ENCODE measurements at regions not wholly inside any gene's neighbourhood (a gene's known extent, or its start where the extent isn't known, plus 50 kb on each side); places are given as distances from the start of the nearest gene placed in this dataset.

DNA sequence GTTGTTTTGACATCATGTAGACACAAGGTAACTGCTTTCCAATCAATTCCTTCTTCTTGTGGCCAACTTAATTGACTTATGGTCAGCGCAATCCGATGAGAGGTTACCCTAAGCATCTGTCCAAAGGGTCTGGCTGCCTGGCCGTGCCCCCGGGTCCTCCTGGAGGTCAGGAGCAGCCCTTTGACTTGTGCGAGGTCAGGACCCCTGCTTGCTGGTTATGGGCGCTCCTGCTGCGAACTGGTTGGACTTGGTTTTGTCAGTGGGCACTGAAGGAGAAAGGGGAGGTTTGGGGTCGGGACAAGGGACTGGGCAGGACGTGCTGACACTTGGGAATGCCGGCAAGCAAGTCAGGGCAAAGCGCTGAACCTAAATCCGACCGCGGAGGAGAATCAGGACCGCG lies 215.6 kb downstream of the QKI start:
- no peaks in the 10 kb centered on the region for H3K27me3 ChIP-seq (ENCODE audit: insufficient read depth, low read depth, low read length)
- peaks cover 4% of the 10 kb centered on the region for H3K9me3 ChIP-seq (ENCODE audit: low read length)
- no peak overlapping the region for H3K4me3 ChIP-seq (ENCODE audit: low read length)
- H3K79me2 ChIP-seq (replicated peaks; ENCODE audit: insufficient read depth, low read length) = no peaks in the 10 kb centered on the region
- no peaks in the 10 kb centered on the region for H4K20me1 ChIP-seq (ENCODE audit: insufficient read depth)
- H3K9me2 ChIP-seq (ENCODE audit: insufficient read depth, low read length) = no peaks in the 10 kb centered on the region
- no peak overlapping the region for H2AFZ ChIP-seq (ENCODE audit: low read depth, low read length)
- no peaks in the 10 kb centered on the region for H3F3A ChIP-seq (ENCODE audit: insufficient read depth, low read length, poor library complexity, severe bottlenecking)
- no peak overlapping the region for H3K4me2 ChIP-seq (ENCODE audit: low read length)
- no peaks in the 10 kb centered on the region for H3K36me3 ChIP-seq (ENCODE audit: insufficient read depth, low read length)
- TF ChIP-seq, protein P1, sequence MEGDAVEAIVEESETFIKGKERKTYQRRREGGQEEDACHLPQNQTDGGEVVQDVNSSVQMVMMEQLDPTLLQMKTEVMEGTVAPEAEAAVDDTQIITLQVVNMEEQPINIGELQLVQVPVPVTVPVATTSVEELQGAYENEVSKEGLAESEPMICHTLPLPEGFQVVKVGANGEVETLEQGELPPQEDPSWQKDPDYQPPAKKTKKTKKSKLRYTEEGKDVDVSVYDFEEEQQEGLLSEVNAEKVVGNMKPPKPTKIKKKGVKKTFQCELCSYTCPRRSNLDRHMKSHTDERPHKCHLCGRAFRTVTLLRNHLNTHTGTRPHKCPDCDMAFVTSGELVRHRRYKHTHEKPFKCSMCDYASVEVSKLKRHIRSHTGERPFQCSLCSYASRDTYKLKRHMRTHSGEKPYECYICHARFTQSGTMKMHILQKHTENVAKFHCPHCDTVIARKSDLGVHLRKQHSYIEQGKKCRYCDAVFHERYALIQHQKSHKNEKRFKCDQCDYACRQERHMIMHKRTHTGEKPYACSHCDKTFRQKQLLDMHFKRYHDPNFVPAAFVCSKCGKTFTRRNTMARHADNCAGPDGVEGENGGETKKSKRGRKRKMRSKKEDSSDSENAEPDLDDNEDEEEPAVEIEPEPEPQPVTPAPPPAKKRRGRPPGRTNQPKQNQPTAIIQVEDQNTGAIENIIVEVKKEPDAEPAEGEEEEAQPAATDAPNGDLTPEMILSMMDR (IDR thresholded peaks at IDR 0.05; ENCODE audit: poor library complexity, severe bottlenecking) = no peak
- no peak for TF ChIP-seq SMC3 (conservative IDR thresholded peaks at IDR 0.05; ENCODE audit: poor library complexity)
- TF ChIP-seq POLR2AphosphoS5 (IDR thresholded peaks at IDR 0.05) = no peak
- TF ChIP-seq TAF1 (IDR thresholded peaks at IDR 0.05; ENCODE audit: low read depth) = no peak
- TF ChIP-seq MXI1 (conservative IDR thresholded peaks at IDR 0.05; ENCODE audit: poor library complexity, severe bottlenecking) = no peak
- no peak for TF ChIP-seq REST (IDR thresholded peaks at IDR 0.05; ENCODE audit: borderline replicate concordance)
- TF ChIP-seq EP300 (conservative IDR thresholded peaks at IDR 0.05; ENCODE audit: poor library complexity, severe bottlenecking) = no peak
- no peak for TF ChIP-seq RAD21 (conservative IDR thresholded peaks at IDR 0.05)
- no peak for TF ChIP-seq EZH2 (IDR thresholded peaks at IDR 0.05; ENCODE audit: borderline replicate concordance, insufficient read depth, low read length, poor library complexity, severe bottlenecking)
- H3K9ac ChIP-seq (ENCODE audit: low read length) = no peak overlapping the region
- H3K27ac ChIP-seq (ENCODE audit: low read length) = no peak overlapping the region

Small RNAs in the stretch of these regions (small RNA-seq; reads per million reads assigned to genes)
- gene RN7SL366P = 0 reads per million in 3 experiments

All from neural cell (in vitro differentiated cells).